ENCODE measurements at regions not wholly inside any gene's neighbourhood (a gene's known extent, or its start where the extent isn't known, plus 50 kb on each side); places are given as distances from the start of the nearest gene placed in this dataset.

GRCh38 chr4:11139871-11140270 is 288.8 kb downstream of the HS3ST1 start:
- ATAC-seq (ENCODE audit: insufficient number of reproducible peaks, low FRiP score, low read depth): no peak
- Histone ChIP-seq H3K27ac (no peak overlapping the region), H3K4me3 (no peak overlapping the region), H3K36me3 (no peaks in the 10 kb centered on the region), H3K9me3 (no peaks in the 10 kb centered on the region), H3K27me3 (replicated peaks; ENCODE audit: insufficient read depth) (no peaks in the 10 kb centered on the region), H3K4me1 (ENCODE audit: control insufficient read depth in 1 of 2, low read depth in 2 of 2) (no peaks in the 10 kb centered on the region)
- DNase-seq (ENCODE audit: low spot score): no peak
- no peak for TF ChIP-seq CTCF (IDR thresholded peaks at IDR 0.05)

GRCh38 chr4:11138964-11139363 is 289.7 kb downstream of the HS3ST1 start:
- no peak for TF ChIP-seq CTCF (IDR thresholded peaks at IDR 0.05)
- Histone ChIP-seq H3K4me1 (ENCODE audit: control insufficient read depth in 1 of 2, low read depth in 2 of 2) (no peaks in the 10 kb centered on the region), H3K4me3 (no peak overlapping the region), H3K27ac (no peak overlapping the region), H3K27me3 (replicated peaks; ENCODE audit: insufficient read depth) (no peaks in the 10 kb centered on the region), H3K36me3 (no peaks in the 10 kb centered on the region), H3K9me3 (no peaks in the 10 kb centered on the region)
- no peak for ATAC-seq (ENCODE audit: insufficient number of reproducible peaks, low FRiP score, low read depth)
- no peak for DNase-seq (ENCODE audit: low spot score)

DNA sequence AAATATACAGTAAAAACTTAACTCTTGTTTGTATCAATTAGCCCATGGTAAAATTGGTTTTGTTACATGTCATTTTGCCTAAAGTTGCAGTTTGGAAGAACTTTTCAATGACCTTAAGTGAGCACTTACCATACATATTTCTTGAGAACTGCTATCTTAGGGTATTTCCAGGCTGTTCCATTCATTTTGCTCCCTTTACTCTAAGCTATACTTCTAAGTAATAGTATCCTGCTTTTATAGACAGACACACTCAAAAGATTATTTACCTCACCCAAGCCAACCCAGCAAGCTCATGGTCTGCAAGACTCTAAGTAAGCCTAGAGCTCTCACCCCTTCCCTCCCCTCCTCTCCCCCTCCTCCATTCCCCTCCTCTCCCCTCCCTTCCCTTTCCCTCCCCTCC is 294.0 kb downstream of the HS3ST1 start:
- Histone ChIP-seq H3K4me3 (no peak overlapping the region), H3K4me1 (ENCODE audit: control insufficient read depth in 1 of 2, low read depth in 2 of 2) (peaks cover 0 to 12% of the 10 kb centered on the region in 2 donors), H3K27me3 (replicated peaks; ENCODE audit: insufficient read depth) (no peaks in the 10 kb centered on the region), H3K9me3 (no peaks in the 10 kb centered on the region), H3K27ac (no peak overlapping the region), H3K36me3 (no peaks in the 10 kb centered on the region)
- no peak for TF ChIP-seq CTCF (IDR thresholded peaks at IDR 0.05)
- ATAC-seq (ENCODE audit: insufficient number of reproducible peaks, low FRiP score, low read depth) (no peak), DNase-seq (ENCODE audit: low spot score) (no peak)

- Histone ChIP-seq H3K36me3 (no peaks in the 10 kb centered on the region), H3K27ac (no peak overlapping the region), H3K27me3 (replicated peaks; ENCODE audit: insufficient read depth) (no peaks in the 10 kb centered on the region), H3K4me3 (no peak overlapping the region), H3K4me1 (ENCODE audit: control insufficient read depth in 1 of 2, low read depth in 2 of 2) (peaks cover 0 to 12% of the 10 kb centered on the region in 2 donors), H3K9me3 (no peaks in the 10 kb centered on the region)
- no peak for TF ChIP-seq CTCF (IDR thresholded peaks at IDR 0.05)
- no peak for DNase-seq (ENCODE audit: low spot score)
- ATAC-seq (ENCODE audit: insufficient number of reproducible peaks, low FRiP score, low read depth): no peak
Observed at GRCh38 chr4:11133868-11134267, 294.8 kb downstream of the HS3ST1 start.

- no peaks in the 10 kb centered on the region for H3K36me3 ChIP-seq
- no peak for ATAC-seq (ENCODE audit: insufficient number of reproducible peaks, low FRiP score, low read depth)
- DNase-seq (ENCODE audit: low spot score): no peak
- H3K27me3 ChIP-seq (replicated peaks; ENCODE audit: insufficient read depth): no peaks in the 10 kb centered on the region
- no peak overlapping the region for H3K27ac ChIP-seq
- no peaks in the 10 kb centered on the region for H3K9me3 ChIP-seq
- no peak overlapping the region for H3K4me3 ChIP-seq
- H3K4me1 ChIP-seq (ENCODE audit: control insufficient read depth in 1 of 2, low read depth in 2 of 2): peaks cover 0 to 12% of the 10 kb centered on the region in 2 donors
- TF ChIP-seq CTCF (IDR thresholded peaks at IDR 0.05): no peak
Observed at GRCh38 chr4:11132478-11132877, 296.2 kb downstream of the HS3ST1 start.
